T-cell (primary cell): ENCODE measurements at regions not wholly inside any gene's neighbourhood (a gene's known extent, or its start where the extent isn't known, plus 50 kb on each side); places are given as distances from the start of the nearest gene placed in this dataset.

Experiments
- ATAC-seq, 4 experiments: fragments of 200-7000 bp in 3 of 4; fragments of 150-1000 bp in 1 of 4; cut with Tn5 transposase; replicated peaks in 1 of 4; 1 replicate in 3 of 4; 2 replicates in 1 of 4; pipeline ENCODE4 v1.10.0; 2021; ENCODE audit warnings: moderate library complexity in 3 of 4, mild to moderate bottlenecking in 2 of 4, moderate number of reproducible peaks in 1 of 4
- CTCF ChIA-PET, 2 donors: fragments of 300-600 bp; sonication (Branson Sonifier 250); formaldehyde crosslinking; loops; one replicate each; lab custom pipeline; 2022; ENCODE audit warnings: antibody characterized with exemption in 2 of 2; lab: Charles Lee
- POLR2A ChIA-PET, 2 donors: fragments of 300-600 bp; sonication (Branson Sonifier 250); formaldehyde crosslinking; loops; one replicate each; lab custom pipeline; 2022; ENCODE audit warnings: antibody characterized with exemption in 2 of 2; lab: Charles Lee
- DNase-seq, 35 experiments: peaks; one replicate each; pipeline versions ENCODE4 v3.0.0 to v3.0.0-alpha.2; 2013 to 2023
- H3K27ac ChIP-seq: one replicate; pipeline ENCODE4 v1.5.1; 2013; ENCODE audit warnings: low read length
- H3K27me3 ChIP-seq, 2 experiments: replicated peaks in 1 of 2; 1 replicate in 1 of 2; 2 replicates in 1 of 2; pipeline versions ENCODE4 v1.6.1 to v1.7.0; 2013; ENCODE audit warnings: low read length in 1 of 2, mixed read lengths in 1 of 2; ENCODE audit not compliant: control insufficient read depth in 2 of 2, insufficient read depth in 2 of 2; ENCODE audit errors: extremely low read depth in 1 of 2
- H3K36me3 ChIP-seq, 2 donors: 1 replicate in 1 of 2; 2 replicates in 1 of 2; pipeline versions ENCODE4 v1.6.1 to v1.7.0; 2013; ENCODE audit warnings: low read length in 1 of 2; ENCODE audit not compliant: control insufficient read depth in 2 of 2, insufficient read depth in 1 of 2; ENCODE audit errors: extremely low read depth in 1 of 2
- H3K4me1 ChIP-seq, 2 experiments: 1 replicate in 1 of 2; 2 replicates in 1 of 2; pipeline versions ENCODE4 v1.6.1 to v1.7.0; 2013; ENCODE audit warnings: low read length in 2 of 2, mixed read lengths in 1 of 2; ENCODE audit not compliant: insufficient read depth in 2 of 2, control insufficient read depth in 1 of 2; ENCODE audit errors: extremely low read depth in 1 of 2
- H3K4me3 ChIP-seq, 2 donors: 1 replicate in 1 of 2; 2 replicates in 1 of 2; pipeline versions ENCODE4 v1.5.1 to v1.7.0; 2013; ENCODE audit warnings: mild to moderate bottlenecking in 2 of 2, low read length in 1 of 2, moderate library complexity in 1 of 2; ENCODE audit not compliant: control insufficient read depth in 1 of 2; ENCODE audit errors: extremely low read depth in 1 of 2
- H3K9me3 ChIP-seq: 2 replicates; pipeline ENCODE4 v1.7.0; 2013
- H3K27ac Mint-ChIP-seq, 2 donors: one replicate each; pipeline ENCODE4 v1.8.0; 2020 to 2021; ENCODE audit warnings: mild to moderate bottlenecking in 2 of 2, mixed read lengths in 2 of 2
- H3K27me3 Mint-ChIP-seq, 2 donors: one replicate each; pipeline ENCODE4 v1.8.0; 2021 to 2022; ENCODE audit warnings: mixed read lengths in 2 of 2
- H3K36me3 Mint-ChIP-seq: one replicate; pipeline ENCODE4 v1.8.0; 2021; ENCODE audit warnings: mixed read lengths
- H3K4me1 Mint-ChIP-seq, 3 donors: one replicate each; pipeline ENCODE4 v1.8.0; 2020 to 2022; ENCODE audit warnings: mixed read lengths in 3 of 3, mild to moderate bottlenecking in 1 of 3
- H3K4me3 Mint-ChIP-seq, 3 donors: one replicate each; pipeline ENCODE4 v1.8.0; 2020 to 2022; ENCODE audit warnings: mild to moderate bottlenecking in 3 of 3, mixed read lengths in 3 of 3, moderate library complexity in 3 of 3
- H3K9me3 Mint-ChIP-seq, 3 donors: one replicate each; pipeline ENCODE4 v1.8.0; 2020 to 2022; ENCODE audit warnings: mixed read lengths in 3 of 3
- WGBS: methylation state at CpG from one replicate; pipeline ENCODE4 v1.1.5; 2013; ENCODE audit warnings: missing lambda C conversion rate; ENCODE audit not compliant: insufficient coverage; 5-methylcytosine and 5-hydroxymethylcytosine counted together

DNA sequence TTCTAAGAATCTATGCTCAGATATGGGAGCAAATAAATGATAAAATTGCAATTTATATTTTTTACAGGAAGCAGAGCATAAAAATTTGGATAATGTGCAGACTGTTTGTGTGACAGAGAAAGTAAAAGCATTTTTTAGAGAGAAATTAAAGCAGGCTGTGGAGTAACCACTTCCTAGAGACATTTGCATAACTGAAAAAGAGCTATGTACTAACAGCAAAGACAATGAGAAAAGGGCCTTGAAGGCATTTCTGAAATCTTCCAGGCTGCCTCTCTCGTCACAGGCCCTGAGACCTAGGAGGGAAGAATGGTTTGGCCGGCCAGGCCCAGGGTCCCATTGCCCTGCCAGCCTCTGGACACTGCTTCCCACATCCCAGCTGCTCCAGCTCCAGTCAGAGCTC is 247.2 kb downstream of the ALX1 start:
- no peaks in the 10 kb centered on the region for H3K27me3 Mint-ChIP-seq
- Histone ChIP-seq H3K9me3 (no peaks in the 10 kb centered on the region), H3K36me3 (no peaks in the 10 kb centered on the region), H3K4me3 (no peak overlapping the region), H3K27ac (no peak overlapping the region), H3K27me3 (no peaks in the 10 kb centered on the region), H3K4me1 (no peaks in the 10 kb centered on the region)
- peaks cover 0 to 12% (median 7%) of the 10 kb centered on the region in 3 donors for H3K9me3 Mint-ChIP-seq
- no peaks in the 10 kb centered on the region for H3K4me1 Mint-ChIP-seq
- DNase-seq (no peak), ATAC-seq (no peak)
- POLR2A ChIA-PET: no interaction called here
- H3K27ac Mint-ChIP-seq: no peak overlapping the region
- H3K36me3 Mint-ChIP-seq: no peaks in the 10 kb centered on the region
- H3K4me3 Mint-ChIP-seq: no peak overlapping the region
- CTCF ChIA-PET: interaction anchor here in 1 of 2 donors (0.7 kb wide), 1 partner anchor 61 kb away, joined by 3 read pairs; no protein-coding TSS in a partner anchor
- WGBS: no CpG with 5 or more reads among the region's 2 CpGs

DNA sequence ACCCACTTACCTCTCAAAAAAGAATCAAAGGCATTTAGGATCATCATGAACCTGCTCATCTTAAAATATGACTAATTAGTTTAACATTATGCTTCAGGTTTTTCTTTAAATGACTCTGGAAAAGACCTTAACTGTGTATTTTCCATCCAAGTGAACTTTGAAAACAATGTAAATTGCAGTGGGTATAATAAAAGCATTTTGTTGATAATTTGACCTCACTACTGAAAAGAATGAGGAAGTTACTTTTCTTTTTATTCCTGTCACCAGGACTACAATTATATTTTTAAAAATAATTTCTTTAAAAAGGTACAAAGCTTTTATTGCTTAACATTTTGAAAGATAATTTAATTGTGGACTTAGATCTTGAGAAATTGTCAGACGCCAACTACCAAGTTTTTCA is 249.9 kb downstream of the ALX1 start:
- ChIA-PET POLR2A (no interaction called here), CTCF (no interaction called here)
- Histone ChIP-seq H3K4me1 (no peaks in the 10 kb centered on the region), H3K27ac (no peak overlapping the region), H3K27me3 (no peaks in the 10 kb centered on the region), H3K36me3 (no peaks in the 10 kb centered on the region), H3K9me3 (no peaks in the 10 kb centered on the region), H3K4me3 (no peak overlapping the region)
- no peak for DNase-seq
- Mint-ChIP-seq H3K4me1 (no peaks in the 10 kb centered on the region), H3K36me3 (no peaks in the 10 kb centered on the region), H3K27ac (no peak overlapping the region), H3K9me3 (peaks cover 3 to 13% (median 9%) of the 10 kb centered on the region in 3 donors), H3K27me3 (no peaks in the 10 kb centered on the region), H3K4me3 (no peak overlapping the region)
- WGBS: no CpG with 5 or more reads among the region's 1 CpG
- ATAC-seq: no peak

DNA sequence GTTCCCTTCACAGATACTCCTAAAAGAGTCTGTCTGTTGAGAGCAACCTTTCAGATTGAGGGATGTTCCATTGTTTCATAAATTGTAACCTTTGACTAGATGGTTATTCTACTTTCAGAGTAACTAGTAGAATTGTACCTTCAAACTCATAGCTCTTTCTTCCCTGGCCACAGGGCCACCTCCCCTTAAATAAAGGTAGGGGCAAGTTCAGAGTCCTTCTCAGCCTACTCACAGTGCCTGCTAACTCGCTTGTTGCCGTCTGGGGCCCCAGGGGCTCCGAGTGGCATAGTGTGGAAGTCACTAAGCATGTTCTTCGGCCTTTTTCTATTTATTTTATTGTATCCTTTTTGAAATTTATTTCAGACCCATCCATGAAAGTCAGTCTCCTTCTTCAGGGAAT is 250.4 kb downstream of the ALX1 start:
- DNase-seq: no peak
- Mint-ChIP-seq H3K27ac (no peak overlapping the region), H3K4me1 (no peaks in the 10 kb centered on the region), H3K36me3 (no peaks in the 10 kb centered on the region), H3K9me3 (peaks cover 3 to 8% (median 4%) of the 10 kb centered on the region in 3 donors), H3K4me3 (no peak overlapping the region), H3K27me3 (no peaks in the 10 kb centered on the region)
- no peaks in the 10 kb centered on the region for H3K4me1 ChIP-seq
- no peak overlapping the region for H3K27ac ChIP-seq
- ChIA-PET CTCF (no interaction called here), POLR2A (no interaction called here)
- H3K36me3 ChIP-seq: no peaks in the 10 kb centered on the region
- WGBS: no CpG with 5 or more reads among the region's 4 CpGs
- H3K4me3 ChIP-seq: no peak overlapping the region
- H3K27me3 ChIP-seq: no peaks in the 10 kb centered on the region
- H3K9me3 ChIP-seq: no peaks in the 10 kb centered on the region
- no peak for ATAC-seq

DNA sequence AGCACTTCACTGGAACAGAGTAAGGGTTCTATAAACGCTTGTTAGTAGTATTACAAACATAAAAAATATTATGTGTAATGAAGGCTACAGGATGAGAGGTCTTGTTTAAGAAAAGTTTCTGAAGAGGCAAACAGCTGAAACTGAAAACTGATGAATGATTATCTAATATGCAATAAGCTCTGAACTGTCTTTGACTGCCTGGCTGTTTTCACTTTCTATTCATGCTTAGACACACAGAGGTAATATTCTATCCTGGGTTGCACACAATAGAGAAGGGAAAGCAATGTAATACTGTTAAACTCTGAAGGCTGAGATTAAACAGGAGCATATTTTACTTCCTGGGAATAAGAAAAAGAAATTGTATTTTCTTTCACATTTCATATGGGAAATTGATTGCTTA is 251.3 kb downstream of the ALX1 start:
- Mint-ChIP-seq H3K27me3 (no peaks in the 10 kb centered on the region), H3K27ac (no peak overlapping the region), H3K4me3 (no peak overlapping the region), H3K9me3 (peaks cover 3 to 8% (median 4%) of the 10 kb centered on the region in 3 donors), H3K36me3 (no peaks in the 10 kb centered on the region), H3K4me1 (no peaks in the 10 kb centered on the region)
- Histone ChIP-seq H3K27me3 (no peaks in the 10 kb centered on the region), H3K9me3 (no peaks in the 10 kb centered on the region), H3K27ac (no peak overlapping the region), H3K4me1 (no peaks in the 10 kb centered on the region), H3K36me3 (no peaks in the 10 kb centered on the region), H3K4me3 (no peak overlapping the region)
- DNase-seq (no peak), ATAC-seq (no peak)
- ChIA-PET CTCF (no interaction called here), POLR2A (no interaction called here)
- WGBS: no CpG with 5 or more reads among the region's 1 CpG

DNA sequence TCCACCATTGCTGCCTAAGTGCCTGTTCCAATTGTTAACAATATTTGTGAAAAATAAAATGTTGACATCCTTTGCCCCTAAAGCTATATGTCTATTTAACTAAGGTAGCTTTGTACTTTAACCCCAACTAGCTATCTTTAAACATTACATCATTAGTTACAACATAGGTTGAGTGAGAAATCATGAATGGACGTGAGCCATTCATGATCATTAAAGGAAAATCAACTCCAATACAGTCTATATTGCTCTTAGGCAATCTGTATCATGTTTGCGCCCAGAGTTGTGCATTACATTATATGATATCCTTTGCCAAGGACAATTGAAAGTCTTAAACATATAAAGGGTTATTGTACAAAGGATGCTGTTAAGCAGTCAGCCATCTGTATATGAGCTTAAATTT is 269.6 kb downstream of the ALX1 start:
- no peak for DNase-seq
- no peak overlapping the region for H3K4me3 ChIP-seq
- ChIA-PET CTCF (no interaction called here), POLR2A (no interaction called here)
- Mint-ChIP-seq H3K27me3 (no peaks in the 10 kb centered on the region), H3K4me3 (no peak overlapping the region), H3K9me3 (peaks cover 0 to 4% (median 0%) of the 10 kb centered on the region in 3 donors), H3K4me1 (no peaks in the 10 kb centered on the region), H3K36me3 (no peaks in the 10 kb centered on the region), H3K27ac (no peak overlapping the region)
- no CpG with 5 or more reads among the region's 2 CpGs for WGBS
- no peaks in the 10 kb centered on the region for H3K36me3 ChIP-seq
- H3K27me3 ChIP-seq: no peaks in the 10 kb centered on the region
- no peaks in the 10 kb centered on the region for H3K4me1 ChIP-seq
- no peaks in the 10 kb centered on the region for H3K9me3 ChIP-seq
- no peak overlapping the region for H3K27ac ChIP-seq
- no peak for ATAC-seq

DNA sequence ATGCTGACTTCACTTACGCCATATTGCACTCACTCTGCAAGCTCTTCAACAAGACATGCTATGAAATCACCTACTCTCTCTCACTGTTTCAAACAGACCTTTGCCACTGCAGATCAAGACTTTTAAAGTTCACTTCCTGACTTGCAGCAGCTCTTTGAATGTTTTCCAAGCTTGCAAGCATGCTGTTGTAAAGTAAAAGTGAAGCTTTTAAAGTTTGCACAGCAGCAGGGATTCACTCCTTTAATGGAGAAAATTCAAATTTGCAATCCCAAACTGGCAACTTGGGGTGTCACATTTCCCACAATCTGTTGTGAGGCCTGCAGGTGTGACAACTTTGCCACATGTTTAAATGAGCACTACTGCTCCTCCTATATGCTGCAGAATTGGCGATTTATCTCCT is 270.9 kb downstream of the ALX1 start:
- ATAC-seq (no peak), DNase-seq (no peak)
- H3K36me3 ChIP-seq: no peaks in the 10 kb centered on the region
- H3K4me1 ChIP-seq: no peaks in the 10 kb centered on the region
- H3K27me3 ChIP-seq: no peaks in the 10 kb centered on the region
- H3K36me3 Mint-ChIP-seq: no peaks in the 10 kb centered on the region
- H3K4me3 ChIP-seq: no peak overlapping the region
- no peak overlapping the region for H3K4me3 Mint-ChIP-seq
- CTCF ChIA-PET: interaction anchor here in 1 of 2 donors (1.0 kb wide), 1 partner anchor 9 kb away, joined by 3 read pairs; no protein-coding TSS in a partner anchor
- H3K27ac ChIP-seq: no peak overlapping the region
- H3K9me3 Mint-ChIP-seq: peaks cover 0 to 4% (median 0%) of the 10 kb centered on the region in 3 donors
- POLR2A ChIA-PET: no interaction called here
- no peaks in the 10 kb centered on the region for H3K27me3 Mint-ChIP-seq
- no peaks in the 10 kb centered on the region for H3K4me1 Mint-ChIP-seq
- no peak overlapping the region for H3K27ac Mint-ChIP-seq
- WGBS: 80% methylated on average over 2 of the region's 2 CpGs
- no peaks in the 10 kb centered on the region for H3K9me3 ChIP-seq

DNA sequence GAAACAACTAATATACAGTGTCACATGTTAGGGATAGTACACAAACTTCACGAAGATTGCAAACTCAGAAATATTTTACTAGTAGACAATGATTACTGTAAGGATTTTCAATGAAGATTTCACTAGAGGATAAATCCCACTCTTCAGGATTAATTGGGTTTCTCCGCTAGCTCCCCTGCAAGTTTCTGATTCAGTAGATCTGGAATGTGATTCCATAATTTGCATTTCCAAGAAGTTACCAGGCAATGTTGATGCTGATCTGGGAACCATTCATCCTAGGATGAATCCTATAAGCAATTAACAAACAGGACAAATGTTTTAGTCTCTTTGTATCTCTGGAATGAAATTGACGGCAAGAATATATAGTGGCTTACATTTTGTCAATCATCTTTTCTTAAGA is 272.4 kb downstream of the ALX1 start:
- Mint-ChIP-seq H3K9me3 (peaks cover 0 to under 1% (median 0%) of the 10 kb centered on the region in 3 donors), H3K36me3 (no peaks in the 10 kb centered on the region), H3K27me3 (no peaks in the 10 kb centered on the region), H3K4me3 (no peak overlapping the region), H3K4me1 (no peaks in the 10 kb centered on the region), H3K27ac (no peak overlapping the region)
- Histone ChIP-seq H3K4me1 (no peaks in the 10 kb centered on the region), H3K4me3 (no peak overlapping the region), H3K27me3 (no peaks in the 10 kb centered on the region), H3K9me3 (no peaks in the 10 kb centered on the region), H3K36me3 (no peaks in the 10 kb centered on the region), H3K27ac (no peak overlapping the region)
- ChIA-PET CTCF (no interaction called here), POLR2A (no interaction called here)
- ATAC-seq (no peak), DNase-seq (no peak)
- no CpG with 5 or more reads among the region's 3 CpGs for WGBS
